ENCODE measurements at regions not wholly inside any gene's neighbourhood (a gene's known extent, or its start where the extent isn't known, plus 50 kb on each side); places are given as distances from the start of the nearest gene placed in this dataset.

GRCh38 chr19:28218728-28219127, 994.2 kb downstream of the UQCRFS1 start:
- DNase-seq (ENCODE audit: low read depth), result no peak

- DNase-seq (ENCODE audit: low read depth), result no peak
These were observed 995.9 kb downstream of the UQCRFS1 start for GRCh38 chr19:28217022-28217421.

GRCh38 chr19:28213470-28214082, 999.4 kb downstream of the UQCRFS1 start:
- DNase-seq (ENCODE audit: low read depth), result no peak

- DNase-seq (ENCODE audit: low read depth), result no peak
These were observed 1002.1 kb downstream of the UQCRFS1 start for GRCh38 chr19:28210886-28211285.

GRCh38 chr19:28208745-28209144, 1004.2 kb downstream of the UQCRFS1 start:
- no peak for DNase-seq (ENCODE audit: low read depth)

- no peak for DNase-seq (ENCODE audit: low read depth)
These were observed 1005.7 kb downstream of the UQCRFS1 start for GRCh38 chr19:28207244-28207643.

GRCh38 chr19:28201462-28201943, 1011.4 kb downstream of the UQCRFS1 start:
- no peak for DNase-seq (ENCODE audit: low read depth)

GRCh38 chr19:28199323-28199722, 1013.6 kb downstream of the UQCRFS1 start:
- DNase-seq (ENCODE audit: low read depth), result no peak

- DNase-seq (ENCODE audit: low read depth), result no peak
These were observed 1016.0 kb downstream of the UQCRFS1 start for GRCh38 chr19:28196961-28197360.

- no peak for DNase-seq (ENCODE audit: low read depth)
These were observed 1016.9 kb downstream of the UQCRFS1 start for GRCh38 chr19:28196101-28196500.

GRCh38 chr19:28185646-28186045, 1027.3 kb downstream of the UQCRFS1 start:
- DNase-seq (ENCODE audit: low read depth), result no peak

- DNase-seq (ENCODE audit: low read depth), result no peak
These were observed 1028.0 kb downstream of the UQCRFS1 start for GRCh38 chr19:28184997-28185396.

GRCh38 chr19:28176193-28176592, 1036.8 kb downstream of the UQCRFS1 start:
- no peak for DNase-seq (ENCODE audit: low read depth)

GRCh38 chr19:28171983-28172382, 1041.0 kb downstream of the UQCRFS1 start:
- no peak for DNase-seq (ENCODE audit: low read depth)

GRCh38 chr19:28170066-28170465, 1042.9 kb downstream of the UQCRFS1 start:
- DNase-seq (ENCODE audit: low read depth), result no peak

- no peak for DNase-seq (ENCODE audit: low read depth)
These were observed 1043.6 kb downstream of the UQCRFS1 start for GRCh38 chr19:28169168-28169887.

GRCh38 chr19:28168557-28168956, 1044.4 kb downstream of the UQCRFS1 start:
- DNase-seq (ENCODE audit: low read depth), result no peak

GRCh38 chr19:28166025-28166424, 1046.9 kb downstream of the UQCRFS1 start:
- no peak for DNase-seq (ENCODE audit: low read depth)

- no peak for DNase-seq (ENCODE audit: low read depth)
These were observed 1048.7 kb downstream of the UQCRFS1 start for GRCh38 chr19:28164214-28164613.

- DNase-seq (ENCODE audit: low read depth), result no peak
These were observed 1053.9 kb downstream of the UQCRFS1 start for GRCh38 chr19:28159065-28159464.

GRCh38 chr19:28155265-28155664, 1057.7 kb downstream of the UQCRFS1 start:
- no peak for DNase-seq (ENCODE audit: low read depth)

- no peak for DNase-seq (ENCODE audit: low read depth)
These were observed 1058.9 kb downstream of the UQCRFS1 start for GRCh38 chr19:28154077-28154476.

GRCh38 chr19:28153123-28153522, 1059.8 kb downstream of the UQCRFS1 start:
- no peak for DNase-seq (ENCODE audit: low read depth)

GRCh38 chr19:28152195-28152594, 1060.8 kb downstream of the UQCRFS1 start:
- DNase-seq (ENCODE audit: low read depth), result no peak

All from activated T-helper 9 cell treated with anti-CD3 and anti-CD28 coated beads, Interleukin-2, amount 50 U/mL, for 16 hours (primary cell).